HCT116 (cell line): ENCODE measurements at regions not wholly inside any gene's neighbourhood (a gene's known extent, or its start where the extent isn't known, plus 50 kb on each side); places are given as distances from the start of the nearest gene placed in this dataset.

ENCODE experiments used
- ATAC-seq: fragments of 200-7000 bp; cut with Tn5 transposase; 2 replicates; pipeline ENCODE4 v1.9.1; 2020; ENCODE audit warnings: mild to moderate bottlenecking, moderate library complexity
- BruUV-seq: library from RNA; stranded (reverse); fragments of 400-500 nt; replicated peaks from 2 replicates; lab custom pipeline; 2021; lab: Mats Ljungman, UMichigan
- CTCF ChIA-PET: fragments of 300-600 bp; sonication (Branson Sonifier 250); formaldehyde crosslinking; loops from one replicate; lab custom pipeline; 2021; ENCODE audit warnings: antibody characterized with exemption; lab: Charles Lee
- POLR2A ChIA-PET: fragments of 300-600, 350-600 bp; sonication (Branson Sonifier 250); formaldehyde crosslinking; loops from one replicate; lab custom pipeline; 2021; ENCODE audit warnings: antibody characterized with exemption; lab: Charles Lee
- RAD21 ChIA-PET, 2 experiments: fragments of 300-600 bp; sonication (Branson Sonifier 250); formaldehyde crosslinking; loops; one replicate each; lab custom pipeline; 2023; ENCODE audit warnings: low total read pairs in 2 of 2; ENCODE audit not compliant: uncharacterized antibody in 2 of 2, unreplicated experiment in 2 of 2, low non-redundant PET in 1 of 2; lab: Charles Lee
- DNase-seq: peaks from one replicate; pipeline ENCODE4 v3.0.0-alpha.2; 2010; ENCODE audit warnings: low read depth, low spot score
- H2AFZ ChIP-seq: fragments of 200-600 bp; shearing (Covaris generic), sonication (generic); 2 replicates; pipeline ENCODE4 v1.6.1; 2017; ENCODE audit warnings: low read depth, mixed run types, mixed read lengths, antibody characterized with exemption, low read length; ENCODE audit not compliant: poor library complexity, severe bottlenecking
- H3K27ac ChIP-seq: 2 replicates; pipeline ENCODE4 v1.5.1; 2012; ENCODE audit warnings: low read depth, low read length
- H3K27me3 ChIP-seq: fragments of 200-600 bp; sonication (generic); 2 replicates; pipeline ENCODE4 v1.6.1; 2016; ENCODE audit warnings: mixed run types, low read length, mixed read lengths; ENCODE audit not compliant: insufficient read depth
- H3K36me3 ChIP-seq, 2 experiments: fragments of 200-500 bp in 1 of 2; fragments of 200-600 bp in 1 of 2; sonication (Bioruptor generic) in 1 of 2; sonication (generic) in 1 of 2; 2 replicates each; pipeline versions ENCODE4 v1.5.1 to v1.6.1; 2014 to 2016; ENCODE audit warnings: low read length in 2 of 2, inconsistent platforms in 1 of 2, mixed read lengths in 1 of 2, mixed run types in 1 of 2; ENCODE audit not compliant: insufficient read depth in 2 of 2, control insufficient read depth in 1 of 2
- H3K4me1 ChIP-seq, 2 experiments: fragments of 200-600 bp in 1 of 2; sonication (generic) in 1 of 2; 2 replicates each; pipeline versions ENCODE4 v1.5.1 to v1.6.1; 2012 to 2017; ENCODE audit warnings: low read length in 2 of 2, inconsistent platforms in 1 of 2, mild to moderate bottlenecking in 1 of 2, mixed read lengths in 1 of 2, mixed run types in 1 of 2, moderate library complexity in 1 of 2; ENCODE audit not compliant: insufficient read depth in 2 of 2, control insufficient read depth in 1 of 2
- H3K4me2 ChIP-seq: fragments of 200-600 bp; sonication (generic); 2 replicates; pipeline ENCODE4 v1.6.1; 2017; ENCODE audit warnings: mixed run types, low read length, mixed read lengths
- H3K4me3 ChIP-seq, 2 experiments: fragments of 200-600 bp in 1 of 2; sonication (generic) in 1 of 2; replicated peaks in 1 of 2; 2 replicates each; pipeline ENCODE4 v1.5.1; 2011 to 2016; ENCODE audit warnings: low read length in 2 of 2, control low read depth in 1 of 2, low read depth in 1 of 2, mild to moderate bottlenecking in 1 of 2, mixed read lengths in 1 of 2, mixed run types in 1 of 2
- H3K79me2 ChIP-seq: fragments of 200-600 bp; sonication (generic); 2 replicates; pipeline ENCODE4 v1.6.1; 2017; ENCODE audit warnings: mild to moderate bottlenecking, mixed run types, low read length, moderate library complexity, mixed read lengths; ENCODE audit not compliant: insufficient read depth
- H3K9ac ChIP-seq: fragments of 200-600 bp; sonication (generic); 2 replicates; pipeline ENCODE4 v1.6.1; 2016; ENCODE audit warnings: low read length, mixed read lengths
- H3K9me2 ChIP-seq: fragments of 200-600 bp; sonication (generic), shearing (Covaris generic); 2 replicates; pipeline ENCODE4 v1.6.1; 2017; ENCODE audit warnings: mixed run types, mild to moderate bottlenecking, moderate library complexity; ENCODE audit not compliant: insufficient read depth
- H3K9me3 ChIP-seq, 2 experiments: fragments of 200-500 bp in 1 of 2; fragments of 200-600 bp in 1 of 2; sonication (Bioruptor generic) in 1 of 2; sonication (generic) in 1 of 2; 2 replicates each; pipeline ENCODE4 v1.6.1; 2014 to 2017; ENCODE audit warnings: low read length in 2 of 2, mixed read lengths in 2 of 2, inconsistent platforms in 1 of 2, low read depth in 1 of 2, mild to moderate bottlenecking in 1 of 2, mixed run types in 1 of 2, moderate library complexity in 1 of 2; ENCODE audit not compliant: control insufficient read depth in 1 of 2, insufficient read depth in 1 of 2
- H4K20me1 ChIP-seq: fragments of 200-600 bp; sonication (generic), shearing (Covaris generic); 2 replicates; pipeline ENCODE4 v1.6.1; 2017; ENCODE audit warnings: mixed run types, mild to moderate bottlenecking, moderate library complexity; ENCODE audit not compliant: insufficient read depth
- CBX3 ChIP-seq: IDR thresholded peaks from 2 replicates; pipeline ENCODE4 v1.6.1; 2012; ENCODE audit warnings: low read depth
- CEBPB ChIP-seq: IDR thresholded peaks from 2 replicates; pipeline ENCODE4 v1.6.1; 2012; ENCODE audit warnings: low read depth
- EGR1 ChIP-seq: IDR thresholded peaks from 2 replicates; pipeline ENCODE4 v1.6.1; 2012; ENCODE audit warnings: low read depth
- FOSL1 ChIP-seq: IDR thresholded peaks from 2 replicates; pipeline ENCODE4 v1.6.1; 2012; ENCODE audit warnings: low read depth
- JUND ChIP-seq: IDR thresholded peaks from 2 replicates; pipeline ENCODE4 v1.6.1; 2012
- POLR2A ChIP-seq: IDR thresholded peaks from 2 replicates; pipeline ENCODE4 v1.7.0; 2011; ENCODE audit warnings: borderline replicate concordance; ENCODE audit not compliant: insufficient read depth, insufficient read length; ENCODE audit errors: extremely low read depth
- POLR2AphosphoS5 ChIP-seq: IDR thresholded peaks from 2 replicates; pipeline ENCODE4 v1.6.1; 2011; ENCODE audit warnings: mild to moderate bottlenecking, low read depth, low read length, moderate library complexity
- RAD21 ChIP-seq: IDR thresholded peaks from 2 replicates; pipeline ENCODE4 v1.6.1; 2012; ENCODE audit warnings: low read depth, mild to moderate bottlenecking
- SP1 ChIP-seq: IDR thresholded peaks from 2 replicates; pipeline ENCODE4 v1.6.1; 2012; ENCODE audit warnings: low read depth
- ZNF274 ChIP-seq: fragments of 200-500 bp; sonication (Bioruptor generic); IDR thresholded peaks from 2 replicates; pipeline ENCODE4 v1.6.1; 2014; ENCODE audit warnings: mild to moderate bottlenecking, low read depth, low read length, inconsistent platforms
- intact Hi-C: fragments of 100-400 bp; cut with micrococcal nuclease; formaldehyde crosslinking; loops from 2 replicates; pipeline ENCODE4 v1.10.0; 2022
- TF ChIP-seq, protein P1 (sequence below): IDR thresholded peaks from 2 replicates; pipeline ENCODE4 v1.6.1; 2011; ENCODE audit warnings: mild to moderate bottlenecking, low read length, moderate library complexity; ENCODE audit not compliant: insufficient replicate concordance; ENCODE audit errors: extremely low read depth
- TF ChIP-seq, protein P2 (sequence below): IDR thresholded peaks from 2 replicates; pipeline ENCODE4 v1.6.1; 2012
- TF ChIP-seq, protein P3 (sequence below): IDR thresholded peaks from 2 replicates; pipeline ENCODE4 v1.6.1; 2012

DNA sequence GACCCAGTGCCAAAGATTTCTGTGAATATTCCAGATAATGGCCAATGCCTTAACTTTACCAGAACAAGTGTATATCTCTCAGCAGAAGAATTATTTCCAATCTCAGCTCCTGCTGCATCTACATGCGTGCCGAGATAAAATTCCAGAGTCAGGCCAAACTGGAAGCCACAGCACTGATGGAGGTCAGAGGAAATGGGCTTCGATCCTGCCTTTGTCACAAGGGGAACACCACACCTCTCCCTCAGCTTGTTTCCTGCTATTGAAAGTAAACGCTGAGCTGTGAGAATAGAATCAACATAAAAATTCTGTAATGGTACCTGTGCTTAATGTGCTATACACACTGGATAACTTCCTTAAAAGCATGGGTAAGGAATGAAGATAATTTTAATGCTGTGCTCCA, 255.5 kb downstream of the NEBL start (continued):
- TF ChIP-seq, protein P1, sequence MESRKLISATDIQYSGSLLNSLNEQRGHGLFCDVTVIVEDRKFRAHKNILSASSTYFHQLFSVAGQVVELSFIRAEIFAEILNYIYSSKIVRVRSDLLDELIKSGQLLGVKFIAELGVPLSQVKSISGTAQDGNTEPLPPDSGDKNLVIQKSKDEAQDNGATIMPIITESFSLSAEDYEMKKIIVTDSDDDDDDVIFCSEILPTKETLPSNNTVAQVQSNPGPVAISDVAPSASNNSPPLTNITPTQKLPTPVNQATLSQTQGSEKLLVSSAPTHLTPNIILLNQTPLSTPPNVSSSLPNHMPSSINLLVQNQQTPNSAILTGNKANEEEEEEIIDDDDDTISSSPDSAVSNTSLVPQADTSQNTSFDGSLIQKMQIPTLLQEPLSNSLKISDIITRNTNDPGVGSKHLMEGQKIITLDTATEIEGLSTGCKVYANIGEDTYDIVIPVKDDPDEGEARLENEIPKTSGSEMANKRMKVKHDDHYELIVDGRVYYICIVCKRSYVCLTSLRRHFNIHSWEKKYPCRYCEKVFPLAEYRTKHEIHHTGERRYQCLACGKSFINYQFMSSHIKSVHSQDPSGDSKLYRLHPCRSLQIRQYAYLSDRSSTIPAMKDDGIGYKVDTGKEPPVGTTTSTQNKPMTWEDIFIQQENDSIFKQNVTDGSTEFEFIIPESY = no peak
- no peak for TF ChIP-seq JUND

DNA sequence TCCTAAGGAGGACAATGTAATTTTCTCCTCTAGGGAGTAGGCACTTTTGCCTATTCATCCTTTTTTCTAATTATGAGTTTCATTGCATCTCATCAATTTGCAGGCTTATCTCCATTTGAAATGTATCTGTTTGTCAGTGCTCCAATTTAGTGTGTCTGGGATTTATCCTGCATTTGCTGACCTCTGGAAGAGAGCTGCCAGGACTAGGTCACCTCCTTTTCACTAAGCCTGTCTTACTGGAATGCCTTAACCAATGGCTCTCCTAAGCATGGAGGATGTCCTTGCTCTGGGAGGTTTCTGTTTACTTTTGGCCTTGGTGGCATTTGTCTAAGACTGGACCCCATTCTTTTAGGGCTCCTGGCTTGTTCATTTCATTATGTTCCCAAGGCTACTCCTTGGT, 261.5 kb downstream of the NEBL start:
- TF ChIP-seq FOSL1 = no peak
- TF ChIP-seq SP1 = no peak
- no peaks in the 10 kb centered on the region for H3K36me3 ChIP-seq
- H3K9ac ChIP-seq = no peak overlapping the region
- no peaks in the 10 kb centered on the region for H4K20me1 ChIP-seq
- intact Hi-C loops = no loop called here
- H3K27me3 ChIP-seq = no peaks in the 10 kb centered on the region
- ChIA-PET POLR2A (no interaction called here), RAD21 (no interaction called here), CTCF (no interaction called here)
- no peak overlapping the region for H3K4me3 ChIP-seq
- H3K27ac ChIP-seq = no peak overlapping the region
- no peaks in the 10 kb centered on the region; a peak in 1 of 4 replicates for H3K9me3 ChIP-seq
- H3K9me2 ChIP-seq = no peaks in the 10 kb centered on the region
- no peak overlapping the region for H2AFZ ChIP-seq
- no TSS peak for BruUV-seq
- no peak for DNase-seq
- no peaks in the 10 kb centered on the region for H3K79me2 ChIP-seq
- no peak for ATAC-seq
- H3K4me2 ChIP-seq = no peak overlapping the region
- no peaks in the 10 kb centered on the region for H3K4me1 ChIP-seq

DNA sequence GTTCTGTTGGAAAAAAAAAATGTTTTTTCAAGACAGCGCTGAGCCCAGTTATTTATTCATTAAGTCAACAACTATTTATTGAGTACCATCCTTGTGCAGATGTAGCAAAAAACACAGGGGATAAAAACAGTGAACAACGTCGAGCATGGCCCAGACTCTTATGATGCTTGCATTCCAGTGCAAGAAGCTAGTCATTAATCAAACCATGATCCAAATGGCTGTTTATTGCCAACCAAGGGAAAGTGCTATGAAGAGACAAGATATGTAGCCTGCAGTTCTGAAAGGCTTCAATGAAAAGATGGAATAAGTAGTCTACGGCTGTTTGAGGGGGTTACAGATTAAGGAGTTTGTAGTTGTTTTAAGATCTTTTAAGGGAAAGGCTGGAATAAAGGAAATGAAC, 262.3 kb downstream of the NEBL start:
- Histone ChIP-seq H3K27me3 (no peaks in the 10 kb centered on the region), H3K9ac (no peak overlapping the region), H3K9me3 (no peaks in the 10 kb centered on the region), H3K79me2 (no peaks in the 10 kb centered on the region), H4K20me1 (no peaks in the 10 kb centered on the region), H2AFZ (no peak overlapping the region), H3K27ac (no peak overlapping the region), H3K4me1 (no peaks in the 10 kb centered on the region), H3K9me2 (no peaks in the 10 kb centered on the region), H3K36me3 (no peaks in the 10 kb centered on the region), H3K4me3 (no peak overlapping the region), H3K4me2 (no peak overlapping the region)
- BruUV-seq = no TSS peak
- no peak for ATAC-seq
- TF ChIP-seq EGR1 (no peak), ZNF274 (no peak), SP1 (no peak), CBX3 (no peak), POLR2AphosphoS5 (no peak), RAD21 (no peak), POLR2A (no peak), CEBPB (no peak)
- TF ChIP-seq, protein P2, sequence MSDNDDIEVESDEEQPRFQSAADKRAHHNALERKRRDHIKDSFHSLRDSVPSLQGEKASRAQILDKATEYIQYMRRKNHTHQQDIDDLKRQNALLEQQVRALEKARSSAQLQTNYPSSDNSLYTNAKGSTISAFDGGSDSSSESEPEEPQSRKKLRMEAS = no peak
- TF ChIP-seq, protein P3, sequence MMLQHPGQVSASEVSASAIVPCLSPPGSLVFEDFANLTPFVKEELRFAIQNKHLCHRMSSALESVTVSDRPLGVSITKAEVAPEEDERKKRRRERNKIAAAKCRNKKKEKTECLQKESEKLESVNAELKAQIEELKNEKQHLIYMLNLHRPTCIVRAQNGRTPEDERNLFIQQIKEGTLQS = no peak
- POLR2A ChIA-PET = no interaction called here
- intact Hi-C loops = no loop called here
- DNase-seq = no peak
- CTCF ChIA-PET = no interaction called here
- RAD21 ChIA-PET = no interaction called here
